SH-SY5Y (cell line): ENCODE measurements at regions not wholly inside any gene's neighbourhood (a gene's known extent, or its start where the extent isn't known, plus 50 kb on each side); places are given as distances from the start of the nearest gene placed in this dataset.

Source experiments
- GATA2 ChIP-seq: IDR thresholded peaks from 2 replicates; pipeline ENCODE4 v1.6.1; 2011; ENCODE audit warnings: mild to moderate bottlenecking, low read depth, low read length
- GATA3 ChIP-seq: IDR thresholded peaks from 2 replicates; pipeline ENCODE4 v1.6.1; 2011; ENCODE audit warnings: low read depth, mild to moderate bottlenecking, low read length, moderate library complexity

- TF ChIP-seq GATA3: no peak
- no peak for TF ChIP-seq GATA2
Observed at GRCh38 chr5:18325431-18325830, 691.2 kb downstream of the TAF11L14 start.
